HG03159 (cell line): ENCODE measurements at regions not wholly inside any gene's neighbourhood (a gene's known extent, or its start where the extent isn't known, plus 50 kb on each side); places are given as distances from the start of the nearest gene placed in this dataset.

Source experiments
- ATAC-seq: cut with Tn5 transposase; IDR thresholded peaks from one replicate; pipeline ENCODE4 v1.9.1; 2021; ENCODE audit warnings: mild to moderate bottlenecking, moderate library complexity; ENCODE audit not compliant: unreplicated experiment

DNA sequence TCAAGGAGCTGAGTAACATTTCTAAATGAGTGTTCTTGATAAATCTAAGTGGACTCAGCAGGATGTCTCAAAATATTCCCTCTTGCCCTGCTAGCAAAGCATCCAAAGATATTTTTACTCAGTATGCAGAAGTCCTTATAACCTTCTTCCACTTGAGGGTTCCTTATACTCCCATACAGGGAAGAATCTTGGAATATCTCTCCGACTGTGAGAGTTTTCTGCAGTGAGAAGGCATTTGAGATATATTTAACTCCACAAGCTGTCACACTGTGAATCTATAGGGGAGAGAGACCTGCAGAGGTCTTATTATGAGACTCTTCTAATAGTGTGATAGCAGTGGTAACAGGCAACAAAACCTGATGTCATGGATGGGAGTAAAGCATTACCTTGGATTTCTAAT lies 1034.5 kb upstream of the PABPC4L start:
- ATAC-seq, result no peak

DNA sequence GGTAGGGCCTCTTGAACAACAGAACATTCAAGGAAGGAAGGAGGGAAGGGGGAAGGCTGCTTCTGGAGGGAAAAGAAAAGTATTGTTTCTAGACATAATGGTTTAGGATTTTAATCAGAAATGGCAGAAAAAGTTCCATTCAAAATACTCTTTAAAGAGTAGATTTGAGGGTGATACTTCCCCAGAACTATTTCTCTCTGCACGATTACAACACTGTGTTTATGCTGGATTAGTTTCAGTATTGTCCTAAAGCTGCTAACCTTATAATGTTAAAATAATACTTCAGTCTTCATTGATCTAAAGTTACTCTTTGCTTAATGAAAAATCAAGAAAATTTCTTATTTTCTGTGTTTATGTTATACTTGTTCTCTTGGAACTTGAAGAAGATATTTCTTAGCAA lies 1026.3 kb upstream of the PABPC4L start:
- ATAC-seq, result no peak

DNA sequence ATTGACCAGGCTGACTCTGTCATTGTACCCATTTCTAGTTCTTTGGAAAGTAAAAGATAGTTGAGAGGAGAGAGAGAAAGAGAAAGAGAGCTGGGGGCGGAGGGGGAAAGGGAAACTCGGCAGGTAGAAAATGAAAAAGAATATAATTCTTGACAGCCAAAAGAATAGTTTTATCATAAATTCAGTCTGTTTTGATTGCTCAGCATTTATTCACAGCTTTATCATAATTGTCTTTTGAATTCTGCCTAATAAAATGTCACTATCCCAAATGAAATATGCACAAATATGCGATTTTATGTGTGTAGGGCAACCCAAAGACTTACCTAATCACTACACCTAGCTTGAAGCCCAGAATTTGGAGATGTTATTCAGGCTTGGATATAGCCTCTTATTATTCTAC lies 1024.0 kb upstream of the PABPC4L start:
- ATAC-seq, result no peak

DNA sequence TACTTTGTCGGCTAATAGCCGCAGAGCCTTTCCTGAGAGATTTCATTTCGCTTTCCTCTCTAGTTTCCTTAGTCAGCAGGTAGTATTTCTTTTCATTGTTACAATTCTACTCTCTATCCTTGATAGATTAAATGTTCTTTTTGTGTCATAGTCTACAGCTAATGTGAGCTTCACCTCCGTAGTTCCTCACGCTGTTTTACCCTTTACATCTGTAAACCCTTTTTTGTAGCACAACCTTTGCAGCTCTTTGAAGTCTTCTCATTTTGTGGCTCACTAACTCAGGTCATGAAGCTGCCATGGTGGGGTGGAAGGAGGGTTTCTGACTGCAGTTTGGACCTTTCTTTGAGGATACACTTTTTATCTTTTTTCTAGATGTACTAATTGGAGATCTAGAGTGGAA lies 1008.8 kb upstream of the PABPC4L start:
- no peak for ATAC-seq

DNA sequence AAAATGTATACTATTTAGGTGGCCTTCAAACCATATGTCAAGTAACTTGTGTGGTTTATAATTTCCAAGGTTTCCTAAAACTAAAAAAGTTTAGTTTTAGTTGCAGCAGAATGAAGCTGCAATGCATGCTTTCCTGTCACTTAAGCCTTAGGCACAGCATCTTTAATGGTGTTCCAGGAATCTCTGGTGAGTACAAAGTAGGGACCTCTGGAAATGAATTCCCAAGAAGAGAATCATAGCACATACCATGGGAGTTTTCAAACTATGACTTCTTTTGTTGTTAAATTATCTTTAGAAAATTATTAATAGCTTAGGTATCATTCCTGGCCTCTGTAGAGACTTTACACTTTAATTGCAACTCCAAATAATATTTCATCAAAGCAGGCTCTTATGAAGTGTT lies 1005.9 kb upstream of the PABPC4L start:
- ATAC-seq, result no peak

DNA sequence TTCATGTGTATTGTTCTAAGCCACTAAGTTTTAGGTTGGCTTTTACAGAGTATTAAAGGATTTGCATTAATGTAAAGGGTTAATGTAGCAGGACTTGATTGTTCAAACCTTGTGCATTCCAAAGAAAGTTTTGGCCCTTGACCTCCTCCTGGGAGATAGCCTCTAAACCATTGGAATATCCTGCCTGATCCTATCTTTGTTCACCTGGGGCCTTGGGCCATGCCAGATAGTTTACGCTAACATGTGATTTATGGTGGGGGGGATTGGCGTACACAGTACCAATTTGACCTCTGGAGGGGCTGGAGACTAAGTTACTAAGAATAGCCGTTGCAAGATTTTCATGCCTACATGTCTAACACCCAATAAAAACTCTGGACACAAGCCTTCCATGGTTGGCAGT lies 1002.7 kb upstream of the PABPC4L start:
- ATAC-seq, result no peak

DNA sequence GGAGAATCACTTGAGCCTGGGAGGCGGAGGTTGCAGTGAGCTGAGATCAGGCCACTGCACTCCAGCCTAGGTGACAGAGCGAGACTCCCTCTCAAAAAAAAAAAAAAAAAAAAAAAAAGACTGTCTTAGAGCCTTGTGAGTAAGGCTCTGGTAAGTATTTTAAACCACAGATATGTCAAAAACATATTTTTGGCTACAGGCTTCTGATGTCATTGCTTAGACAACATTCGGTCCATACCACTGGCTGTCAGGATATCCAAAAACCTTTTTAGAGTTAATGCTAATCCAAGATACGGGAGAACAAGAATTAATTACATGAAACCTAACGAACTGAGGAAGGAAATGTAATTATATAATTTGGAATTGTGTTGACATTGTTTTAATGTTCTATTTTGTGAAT lies 999.5 kb upstream of the PABPC4L start:
- no peak for ATAC-seq

DNA sequence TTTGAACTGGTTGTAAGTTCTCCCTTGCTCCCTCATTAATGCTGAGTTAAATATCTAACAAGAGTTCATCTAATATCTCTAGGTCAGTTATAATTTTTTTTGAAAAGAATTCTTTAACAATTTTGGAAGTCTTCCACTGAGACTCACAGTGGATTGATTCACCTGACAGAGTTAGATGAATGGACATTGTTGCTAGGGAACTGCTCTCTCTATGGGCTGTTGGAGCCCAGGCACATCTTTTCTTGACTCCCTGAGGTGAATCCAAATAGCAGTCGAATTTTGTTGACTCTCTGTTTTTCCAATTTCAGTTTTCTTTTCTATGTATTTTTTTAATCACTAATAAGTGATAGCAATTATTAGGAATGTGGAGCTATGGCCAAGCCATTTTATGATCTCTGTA lies 996.1 kb upstream of the PABPC4L start:
- no peak for ATAC-seq

DNA sequence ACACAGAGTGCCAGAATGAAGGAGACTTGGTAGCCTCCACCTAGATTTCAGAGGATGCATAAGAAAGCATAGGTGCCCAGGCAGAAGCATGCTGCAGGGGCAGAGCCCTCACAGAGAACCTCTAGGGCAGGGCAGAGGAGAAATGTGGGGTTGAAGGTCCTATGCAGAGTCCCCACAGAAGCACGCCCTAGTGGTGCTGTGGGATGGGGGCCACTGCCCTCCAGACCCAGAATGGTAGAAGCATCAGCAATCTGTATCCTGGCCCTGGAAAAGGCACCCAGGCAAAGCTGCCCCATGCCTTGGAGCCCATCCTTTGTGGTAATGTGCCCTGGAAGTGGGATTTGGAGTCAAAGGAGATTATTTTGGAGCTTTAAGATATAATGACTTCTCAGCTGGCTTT lies 992.9 kb upstream of the PABPC4L start:
- ATAC-seq, result no peak

DNA sequence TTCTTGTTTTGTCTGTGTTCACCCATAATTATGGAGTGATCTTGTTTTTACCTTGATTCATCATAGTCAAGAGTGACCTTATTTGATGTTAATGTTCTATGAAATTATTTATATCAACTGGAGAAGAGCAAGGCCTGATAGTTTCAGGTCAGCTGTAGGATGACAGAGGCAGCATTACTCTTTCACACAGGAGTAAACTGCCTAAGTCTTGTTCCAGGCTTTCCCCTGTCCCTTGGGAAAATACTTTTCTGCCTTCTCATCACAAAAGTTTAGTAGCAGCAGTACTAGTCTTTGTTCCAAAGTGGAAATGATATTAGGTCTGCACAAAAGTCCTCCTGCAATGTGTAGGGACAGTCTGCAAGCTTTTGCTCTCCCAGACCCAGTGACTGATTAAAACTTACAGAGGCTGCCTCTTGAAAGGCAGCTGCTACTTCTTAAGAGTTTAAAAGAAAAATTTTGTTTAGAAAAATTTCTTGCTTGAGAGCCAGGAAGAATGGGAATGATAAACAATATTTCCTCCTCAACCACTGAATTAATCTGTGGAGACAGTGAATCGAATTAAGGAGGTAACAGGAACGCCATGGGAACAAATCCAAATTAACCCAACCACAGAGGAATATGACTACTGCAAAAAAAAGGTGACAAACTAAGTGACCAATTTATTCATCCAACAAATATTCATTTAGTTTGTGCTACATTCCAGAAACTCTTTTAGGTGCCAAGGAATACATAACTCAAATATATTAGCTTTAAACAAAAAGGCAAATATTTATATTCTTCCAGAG lies 991.4 kb upstream of the PABPC4L start:
- no peak for ATAC-seq

DNA sequence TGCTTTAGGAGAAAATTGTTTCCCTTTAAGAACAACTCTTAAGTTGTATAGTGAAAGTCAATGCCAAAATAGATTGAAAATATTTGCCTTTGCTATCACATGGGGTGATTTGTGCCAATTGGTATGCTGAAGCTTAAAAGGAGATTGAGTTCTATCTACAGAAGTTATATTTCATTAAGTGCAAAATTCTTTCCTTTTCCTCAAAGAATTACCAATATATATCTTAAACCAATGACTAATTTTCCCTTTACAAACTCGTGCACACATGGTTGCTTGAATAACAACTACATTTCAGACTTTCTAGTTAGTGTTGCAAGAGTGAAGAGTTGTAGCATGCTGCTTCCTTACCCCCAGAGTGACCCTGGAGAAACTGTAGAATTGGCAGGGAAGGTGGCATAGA lies 990.0 kb upstream of the PABPC4L start:
- no peak for ATAC-seq

DNA sequence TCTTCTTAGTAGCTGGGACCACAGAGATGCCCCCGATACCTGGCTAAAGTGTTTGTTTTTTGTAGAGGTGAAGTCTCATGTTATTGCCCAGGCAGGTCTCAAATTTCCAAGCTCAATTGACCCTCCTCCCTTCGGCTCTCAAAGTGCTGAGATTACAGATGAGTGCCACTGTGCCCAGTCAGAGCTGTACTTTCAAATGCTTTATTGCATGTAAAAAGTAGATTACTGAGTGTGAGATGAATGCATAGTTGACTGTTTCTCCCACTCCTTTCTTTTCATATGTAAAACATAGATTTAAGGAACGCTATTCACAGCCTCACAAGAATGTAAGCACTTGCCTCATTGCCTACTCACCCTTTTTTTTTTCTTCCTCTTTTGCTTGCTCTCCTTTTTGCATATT lies 984.4 kb upstream of the PABPC4L start:
- ATAC-seq, result no peak

DNA sequence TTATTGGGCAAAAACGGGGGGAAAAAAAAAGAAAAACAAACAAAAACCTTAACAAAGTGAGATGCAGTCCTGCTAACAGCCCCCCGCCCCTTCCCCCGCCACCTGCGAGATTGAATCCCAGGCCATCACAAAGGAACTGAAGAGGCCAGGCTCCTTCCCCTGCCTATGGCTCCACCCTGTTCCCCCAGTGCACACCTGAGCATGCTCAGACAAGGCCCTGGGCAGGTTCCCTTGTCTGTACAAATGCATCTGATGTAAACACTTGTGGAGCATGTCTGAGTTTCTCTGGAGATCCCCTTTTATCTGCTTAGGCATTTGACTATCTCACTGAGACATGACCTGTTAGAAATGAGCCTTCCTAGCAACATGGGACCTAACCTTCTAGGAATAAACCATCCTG lies 983.7 kb upstream of the PABPC4L start:
- no peak for ATAC-seq

DNA sequence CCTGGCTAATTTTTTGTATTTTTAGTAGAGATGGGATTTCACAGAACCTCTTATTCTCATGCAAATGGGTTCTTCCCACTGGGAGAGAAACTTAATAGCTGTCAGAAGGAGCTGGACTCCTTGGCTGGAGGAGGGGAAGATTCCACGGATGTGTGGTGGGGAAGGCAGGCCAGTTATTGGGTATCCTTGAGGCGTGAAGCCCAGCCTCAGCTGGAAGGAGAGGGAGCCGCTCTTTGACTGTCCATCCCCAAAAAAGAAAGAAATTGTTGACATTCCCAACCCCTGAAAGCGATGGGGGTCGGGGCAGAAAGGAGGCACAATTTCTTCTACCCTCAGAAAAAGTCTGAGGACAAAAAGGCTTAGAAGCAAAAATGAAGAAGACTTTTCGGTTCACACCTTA lies 983.1 kb upstream of the PABPC4L start:
- ATAC-seq, result no peak

DNA sequence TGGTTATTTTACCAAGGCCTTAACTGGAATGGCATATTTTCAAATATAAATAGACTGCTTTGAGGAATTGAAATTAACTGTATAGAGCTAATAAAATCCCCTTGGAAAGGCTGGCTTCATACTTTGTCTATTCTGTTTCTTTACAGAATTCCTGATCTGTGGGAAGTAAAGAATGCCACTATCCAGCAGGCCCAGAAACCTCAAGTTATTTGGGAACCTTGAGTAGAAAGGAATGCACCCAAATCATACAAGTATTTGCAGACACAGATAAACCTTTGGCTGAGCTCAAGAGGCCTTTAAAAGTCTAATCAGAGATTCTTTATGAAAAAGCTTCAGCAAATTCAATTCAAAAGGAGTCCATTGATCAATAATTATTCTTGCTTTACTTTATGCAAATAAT lies 975.7 kb upstream of the PABPC4L start:
- no peak for ATAC-seq

DNA sequence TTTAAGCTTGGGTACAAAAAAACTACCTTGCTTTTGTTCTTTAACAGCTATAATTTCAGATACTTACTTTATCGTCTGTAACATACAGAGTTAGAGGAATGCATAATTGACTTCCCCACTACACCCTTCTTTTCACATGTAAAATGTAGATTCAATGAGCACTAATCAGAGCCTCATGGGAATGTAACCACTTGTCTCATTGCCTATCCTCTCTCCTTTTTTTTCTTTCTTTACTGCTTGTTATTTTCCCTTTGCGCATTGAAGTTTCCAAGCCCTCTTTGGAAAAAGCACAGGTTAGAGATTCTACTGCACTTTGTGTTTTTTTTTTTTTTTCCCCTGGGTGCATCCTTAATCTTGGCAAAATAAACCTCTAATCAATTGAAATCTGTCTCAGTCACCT lies 965.1 kb upstream of the PABPC4L start:
- no peak for ATAC-seq

DNA sequence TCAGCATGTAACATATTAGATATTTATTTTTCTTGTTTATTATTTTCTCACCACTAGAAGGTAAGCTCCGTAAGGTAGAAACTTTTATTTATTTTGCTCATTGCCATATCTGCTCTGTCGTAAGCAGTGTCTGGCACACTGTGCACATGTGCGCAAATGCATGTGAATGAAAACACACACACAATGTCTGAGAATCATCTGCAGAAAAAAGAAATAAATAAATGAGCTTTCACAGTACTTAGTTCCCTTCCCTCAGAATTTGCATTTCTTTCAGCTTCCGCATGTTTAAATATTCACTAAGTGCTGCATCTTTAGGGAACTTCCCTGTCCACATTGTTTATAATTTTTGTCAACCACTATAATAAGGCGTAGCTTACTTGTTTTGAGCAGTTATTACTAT lies 963.0 kb upstream of the PABPC4L start:
- no peak for ATAC-seq

DNA sequence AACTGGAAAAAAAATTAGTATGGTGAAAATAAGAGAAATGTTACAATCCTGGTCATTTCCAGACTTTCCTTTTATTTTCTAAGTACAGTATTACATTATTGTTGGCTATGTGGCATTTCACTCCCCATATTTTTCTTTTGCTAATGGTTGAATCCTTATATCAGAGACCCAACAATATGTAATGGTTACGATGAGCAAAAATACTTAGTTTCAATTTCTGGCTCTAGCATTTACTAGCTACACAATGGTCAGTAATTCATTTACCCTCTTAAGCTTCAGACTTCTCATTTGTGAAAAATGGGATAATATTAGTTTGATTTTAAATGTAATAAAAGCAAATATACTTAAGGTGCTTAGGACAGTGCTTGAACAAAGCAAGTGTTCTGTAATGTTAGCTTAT lies 942.9 kb upstream of the PABPC4L start:
- ATAC-seq, result no peak

DNA sequence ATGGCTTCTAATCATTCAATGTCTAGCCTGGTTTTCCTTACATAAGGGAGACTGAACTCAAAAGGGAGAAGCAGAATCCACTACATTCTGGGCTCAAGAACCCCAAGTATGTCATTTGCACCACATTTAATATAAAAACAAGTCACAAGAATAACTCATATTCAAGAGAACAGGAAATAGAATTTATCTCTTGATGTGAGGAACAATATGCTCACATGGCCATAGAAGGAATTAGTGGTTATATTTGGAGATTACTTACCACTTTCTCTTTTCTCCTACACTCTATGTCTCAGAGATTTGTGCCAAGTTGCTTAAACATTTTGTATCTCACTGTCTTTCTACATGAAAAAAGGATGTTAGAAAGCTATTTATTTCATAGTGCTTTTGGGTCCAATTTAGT lies 922.6 kb upstream of the PABPC4L start:
- no peak for ATAC-seq

DNA sequence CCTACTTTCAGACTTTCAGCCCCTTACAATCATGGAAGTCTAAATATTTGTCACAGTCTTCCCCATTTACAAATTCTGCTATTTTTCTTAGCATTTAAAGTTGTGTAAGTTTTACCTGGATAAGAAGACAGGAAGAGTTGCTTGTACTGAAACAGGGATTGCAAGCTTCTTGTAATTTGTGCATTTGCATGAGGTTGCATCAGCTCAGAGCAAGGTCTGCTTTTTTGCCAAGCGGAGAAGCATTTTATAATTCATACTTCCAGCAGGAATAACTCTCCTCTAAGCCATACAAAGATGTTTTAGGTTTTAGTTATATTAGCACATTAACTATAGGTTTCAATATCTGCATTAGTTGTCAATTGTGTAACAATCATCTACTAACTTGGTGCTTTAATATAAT lies 922.0 kb upstream of the PABPC4L start:
- ATAC-seq, result no peak

DNA sequence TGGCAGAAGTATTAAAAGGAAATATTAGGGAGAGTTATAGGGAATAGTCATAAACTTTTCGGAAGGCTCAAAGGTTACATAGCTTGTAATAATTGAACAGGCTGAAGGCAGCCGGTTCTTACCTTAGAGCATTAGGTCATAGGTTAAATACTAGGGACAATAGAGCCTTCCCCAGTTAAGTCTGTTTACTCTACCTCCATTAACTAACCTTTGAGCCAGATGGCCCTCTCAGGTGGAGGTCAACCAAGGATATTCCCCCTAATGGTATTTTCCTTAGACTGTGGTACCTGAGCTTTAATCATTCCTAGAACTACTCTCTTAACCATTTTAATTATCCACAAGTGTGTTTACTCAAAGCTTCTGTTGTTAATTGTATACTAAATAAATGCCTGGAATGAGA lies 920.9 kb upstream of the PABPC4L start:
- ATAC-seq, result no peak

DNA sequence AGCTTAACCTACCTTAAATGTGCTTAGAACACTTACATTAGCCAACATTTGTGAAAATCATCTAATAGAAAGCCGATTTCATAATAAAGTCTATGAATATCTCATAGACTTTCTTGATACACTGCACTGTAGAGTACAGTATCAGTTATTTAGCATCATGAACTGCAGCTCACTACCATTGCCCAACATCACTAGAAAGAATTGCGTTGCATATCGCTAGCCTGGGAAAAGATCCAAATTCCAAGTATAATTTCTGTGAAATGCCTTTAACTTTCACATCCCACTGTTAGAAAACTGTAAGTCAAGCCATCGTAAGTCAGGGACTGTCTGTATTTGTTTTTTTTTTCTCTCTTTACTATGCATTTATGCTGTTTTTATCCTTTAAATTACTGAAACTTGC lies 918.6 kb upstream of the PABPC4L start:
- ATAC-seq, result no peak

DNA sequence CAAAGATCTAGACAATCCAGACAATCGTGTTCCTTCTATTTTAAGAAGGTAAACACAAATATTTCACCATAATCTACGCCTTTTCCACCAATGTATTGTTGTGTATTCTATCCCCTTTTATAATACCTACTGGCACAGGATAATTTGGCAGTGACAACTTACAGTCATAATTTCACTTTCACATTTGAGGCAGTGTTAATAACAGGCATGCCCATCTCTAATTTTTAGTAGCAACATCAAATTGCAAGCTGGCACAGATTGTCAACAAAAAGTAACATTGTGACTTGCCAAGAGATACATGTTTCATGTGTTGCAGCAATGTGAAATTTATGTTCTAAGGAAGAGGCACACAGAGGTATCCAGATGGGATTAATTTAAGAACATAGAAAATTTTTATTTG lies 912.5 kb upstream of the PABPC4L start:
- ATAC-seq, result no peak
